HL-60 (cell line): ENCODE measurements at regions not wholly inside any gene's neighbourhood (a gene's known extent, or its start where the extent isn't known, plus 50 kb on each side); places are given as distances from the start of the nearest gene placed in this dataset.
A peak's percentile ranks its signal among the peaks of the same experiment; 100 is the strongest.

Source experiments
- DNase-seq, 2 experiments: peaks; one replicate each; pipeline ENCODE4 v3.0.0-alpha.2; 2010 to 2020; ENCODE audit warnings: low read depth in 1 of 2, low spot score in 1 of 2
- H3K27ac ChIP-seq: fragments of 250-450 bp; sonication (Bioruptor Pico); replicated peaks from 2 replicates; pipeline ENCODE4 v1.5.1; 2020; ENCODE audit warnings: mild to moderate bottlenecking, moderate library complexity
- H3K27me3 ChIP-seq: fragments of 250-450 bp; sonication (Bioruptor Pico); 2 replicates; pipeline ENCODE4 v1.5.1; 2021; ENCODE audit warnings: mild to moderate bottlenecking, moderate library complexity; ENCODE audit not compliant: insufficient read depth, poor library complexity, severe bottlenecking
- H3K4me3 ChIP-seq: replicated peaks from 2 replicates; pipeline ENCODE4 v1.5.1; 2011; ENCODE audit warnings: mild to moderate bottlenecking, control low read depth, low read length; ENCODE audit not compliant: insufficient read depth
- GABPA ChIP-seq: IDR thresholded peaks from 2 replicates; pipeline ENCODE4 v1.6.1; 2012; ENCODE audit warnings: low read depth
- POLR2AphosphoS5 ChIP-seq: IDR thresholded peaks from 2 replicates; pipeline ENCODE4 v1.6.1; 2012; ENCODE audit warnings: low read depth
- SPI1 ChIP-seq: IDR thresholded peaks from 2 replicates; pipeline ENCODE4 v1.6.1; 2012; ENCODE audit warnings: low read depth, mild to moderate bottlenecking, borderline replicate concordance
- TF ChIP-seq, protein P1 (sequence below): IDR thresholded peaks from one replicate; pipeline ENCODE4 v1.5.1; 2011; ENCODE audit warnings: low read length, control low read depth, inconsistent platforms; ENCODE audit not compliant: insufficient read depth
- TF ChIP-seq, protein P2 (sequence below): IDR thresholded peaks from 2 replicates; pipeline ENCODE4 v1.6.1; 2012; ENCODE audit warnings: low read depth; ENCODE audit not compliant: insufficient replicate concordance

DNA sequence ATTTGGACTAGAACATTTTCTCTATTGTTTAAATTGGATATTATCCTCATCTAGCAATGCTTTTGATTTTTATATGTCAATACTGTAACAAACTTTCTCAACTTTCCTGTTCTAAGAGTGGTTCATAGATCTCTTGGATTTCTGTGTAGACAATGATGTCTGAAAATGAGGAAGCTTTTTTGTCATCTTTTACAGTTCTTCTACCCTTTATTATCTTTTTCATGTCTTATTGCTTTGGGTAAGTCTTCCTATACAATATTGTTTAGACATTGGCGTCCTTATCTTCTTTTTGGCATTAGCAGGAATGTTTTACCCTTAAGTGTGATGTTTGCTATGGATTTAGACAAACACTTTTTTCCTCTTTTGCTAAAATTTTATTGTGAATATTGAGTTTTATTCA is 91.5 kb upstream of the MTHFD1L start:
- H3K27ac ChIP-seq, result no peak overlapping the region
- H3K27me3 ChIP-seq, result no peaks in the 10 kb centered on the region
- no peak overlapping the region for H3K4me3 ChIP-seq
- no peak for DNase-seq
- TF ChIP-seq GABPA (no peak), POLR2AphosphoS5 (no peak), SPI1 (no peak)
- TF ChIP-seq, protein P1, sequence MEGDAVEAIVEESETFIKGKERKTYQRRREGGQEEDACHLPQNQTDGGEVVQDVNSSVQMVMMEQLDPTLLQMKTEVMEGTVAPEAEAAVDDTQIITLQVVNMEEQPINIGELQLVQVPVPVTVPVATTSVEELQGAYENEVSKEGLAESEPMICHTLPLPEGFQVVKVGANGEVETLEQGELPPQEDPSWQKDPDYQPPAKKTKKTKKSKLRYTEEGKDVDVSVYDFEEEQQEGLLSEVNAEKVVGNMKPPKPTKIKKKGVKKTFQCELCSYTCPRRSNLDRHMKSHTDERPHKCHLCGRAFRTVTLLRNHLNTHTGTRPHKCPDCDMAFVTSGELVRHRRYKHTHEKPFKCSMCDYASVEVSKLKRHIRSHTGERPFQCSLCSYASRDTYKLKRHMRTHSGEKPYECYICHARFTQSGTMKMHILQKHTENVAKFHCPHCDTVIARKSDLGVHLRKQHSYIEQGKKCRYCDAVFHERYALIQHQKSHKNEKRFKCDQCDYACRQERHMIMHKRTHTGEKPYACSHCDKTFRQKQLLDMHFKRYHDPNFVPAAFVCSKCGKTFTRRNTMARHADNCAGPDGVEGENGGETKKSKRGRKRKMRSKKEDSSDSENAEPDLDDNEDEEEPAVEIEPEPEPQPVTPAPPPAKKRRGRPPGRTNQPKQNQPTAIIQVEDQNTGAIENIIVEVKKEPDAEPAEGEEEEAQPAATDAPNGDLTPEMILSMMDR, result no peak
- TF ChIP-seq, protein P2, sequence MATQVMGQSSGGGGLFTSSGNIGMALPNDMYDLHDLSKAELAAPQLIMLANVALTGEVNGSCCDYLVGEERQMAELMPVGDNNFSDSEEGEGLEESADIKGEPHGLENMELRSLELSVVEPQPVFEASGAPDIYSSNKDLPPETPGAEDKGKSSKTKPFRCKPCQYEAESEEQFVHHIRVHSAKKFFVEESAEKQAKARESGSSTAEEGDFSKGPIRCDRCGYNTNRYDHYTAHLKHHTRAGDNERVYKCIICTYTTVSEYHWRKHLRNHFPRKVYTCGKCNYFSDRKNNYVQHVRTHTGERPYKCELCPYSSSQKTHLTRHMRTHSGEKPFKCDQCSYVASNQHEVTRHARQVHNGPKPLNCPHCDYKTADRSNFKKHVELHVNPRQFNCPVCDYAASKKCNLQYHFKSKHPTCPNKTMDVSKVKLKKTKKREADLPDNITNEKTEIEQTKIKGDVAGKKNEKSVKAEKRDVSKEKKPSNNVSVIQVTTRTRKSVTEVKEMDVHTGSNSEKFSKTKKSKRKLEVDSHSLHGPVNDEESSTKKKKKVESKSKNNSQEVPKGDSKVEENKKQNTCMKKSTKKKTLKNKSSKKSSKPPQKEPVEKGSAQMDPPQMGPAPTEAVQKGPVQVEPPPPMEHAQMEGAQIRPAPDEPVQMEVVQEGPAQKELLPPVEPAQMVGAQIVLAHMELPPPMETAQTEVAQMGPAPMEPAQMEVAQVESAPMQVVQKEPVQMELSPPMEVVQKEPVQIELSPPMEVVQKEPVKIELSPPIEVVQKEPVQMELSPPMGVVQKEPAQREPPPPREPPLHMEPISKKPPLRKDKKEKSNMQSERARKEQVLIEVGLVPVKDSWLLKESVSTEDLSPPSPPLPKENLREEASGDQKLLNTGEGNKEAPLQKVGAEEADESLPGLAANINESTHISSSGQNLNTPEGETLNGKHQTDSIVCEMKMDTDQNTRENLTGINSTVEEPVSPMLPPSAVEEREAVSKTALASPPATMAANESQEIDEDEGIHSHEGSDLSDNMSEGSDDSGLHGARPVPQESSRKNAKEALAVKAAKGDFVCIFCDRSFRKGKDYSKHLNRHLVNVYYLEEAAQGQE, result no peak

DNA sequence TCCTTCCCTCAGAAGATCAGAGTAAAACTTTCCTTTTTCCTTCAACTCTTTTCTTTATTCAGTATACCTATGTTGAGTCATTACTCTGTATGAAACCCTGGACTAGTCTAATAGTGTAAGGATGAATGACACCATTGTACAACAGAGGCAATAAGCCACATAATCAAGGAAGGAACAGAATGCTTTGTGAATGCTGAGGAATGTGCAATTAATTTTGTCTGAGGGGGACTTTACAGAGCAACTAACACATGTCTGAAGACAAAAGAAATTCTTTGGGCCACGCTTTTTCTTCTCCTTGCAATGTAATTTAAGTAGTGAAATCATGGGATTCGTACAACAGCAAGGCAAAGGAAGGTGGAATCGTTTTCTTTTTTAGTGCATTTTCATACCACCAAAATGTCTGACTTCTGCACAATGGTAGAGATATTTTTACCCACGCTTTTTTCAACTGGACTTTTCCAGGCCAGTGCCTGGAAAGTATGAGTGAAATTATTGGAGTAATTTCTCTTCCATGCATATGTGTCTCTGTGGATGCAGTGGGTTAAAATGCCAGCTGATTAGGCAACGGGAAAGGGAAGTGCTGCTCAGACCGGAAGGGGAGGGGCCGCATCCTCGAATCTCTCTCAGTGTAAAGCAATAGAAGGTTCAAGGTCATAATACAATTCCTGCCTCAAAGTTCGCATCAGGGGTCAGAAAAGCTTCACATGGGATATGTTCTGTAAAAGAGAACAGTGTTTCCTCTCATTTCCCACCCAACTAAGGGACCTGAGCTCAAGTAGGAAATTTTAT is 89.9 kb upstream of the MTHFD1L start:
- no peak overlapping the region for H3K27ac ChIP-seq
- DNase-seq, result peak in 1 of 2 experiments; percentile 17
- no peaks in the 10 kb centered on the region for H3K27me3 ChIP-seq
- TF ChIP-seq, protein P2, result no peak
- TF ChIP-seq GABPA, result peak; percentile 44; the same call in 1 of the 2 replicates
- TF ChIP-seq SPI1, result peak; percentile 60; the same call in 1 of the 2 replicates
- no peak for TF ChIP-seq POLR2AphosphoS5
- TF ChIP-seq, protein P1, result no peak
- no peak overlapping the region for H3K4me3 ChIP-seq

DNA sequence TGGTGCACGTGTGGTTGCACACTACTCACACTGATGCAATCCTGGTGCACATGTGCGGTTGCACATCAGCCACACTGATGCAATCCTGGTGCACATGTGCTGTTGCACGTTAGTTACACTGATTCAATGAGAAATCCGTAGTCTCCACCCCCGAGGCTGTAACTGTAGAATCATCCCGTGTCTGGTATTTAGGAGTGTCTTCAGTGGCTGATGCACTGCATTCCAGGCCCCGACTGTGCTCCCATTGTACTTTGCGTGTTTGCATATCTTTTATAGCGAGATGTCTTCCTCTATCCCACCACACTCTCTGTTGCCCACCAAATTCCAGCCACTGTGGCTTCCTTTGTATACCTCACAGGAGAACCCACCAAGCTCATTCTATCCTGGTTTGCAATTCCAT is 87.8 kb upstream of the MTHFD1L start:
- no peak overlapping the region for H3K4me3 ChIP-seq

More for the DNA sequence above, 87.8 kb upstream of the MTHFD1L start:
- Histone ChIP-seq H3K27me3 (no peaks in the 10 kb centered on the region), H3K27ac (no peak overlapping the region)
- TF ChIP-seq, protein P2, result no peak
- TF ChIP-seq SPI1 (no peak), POLR2AphosphoS5 (no peak), GABPA (no peak)
- TF ChIP-seq, protein P1, result no peak
- no peak for DNase-seq
